ENCODE measurements at regions not wholly inside any gene's neighbourhood (a gene's known extent, or its start where the extent isn't known, plus 50 kb on each side); places are given as distances from the start of the nearest gene placed in this dataset.

DNA sequence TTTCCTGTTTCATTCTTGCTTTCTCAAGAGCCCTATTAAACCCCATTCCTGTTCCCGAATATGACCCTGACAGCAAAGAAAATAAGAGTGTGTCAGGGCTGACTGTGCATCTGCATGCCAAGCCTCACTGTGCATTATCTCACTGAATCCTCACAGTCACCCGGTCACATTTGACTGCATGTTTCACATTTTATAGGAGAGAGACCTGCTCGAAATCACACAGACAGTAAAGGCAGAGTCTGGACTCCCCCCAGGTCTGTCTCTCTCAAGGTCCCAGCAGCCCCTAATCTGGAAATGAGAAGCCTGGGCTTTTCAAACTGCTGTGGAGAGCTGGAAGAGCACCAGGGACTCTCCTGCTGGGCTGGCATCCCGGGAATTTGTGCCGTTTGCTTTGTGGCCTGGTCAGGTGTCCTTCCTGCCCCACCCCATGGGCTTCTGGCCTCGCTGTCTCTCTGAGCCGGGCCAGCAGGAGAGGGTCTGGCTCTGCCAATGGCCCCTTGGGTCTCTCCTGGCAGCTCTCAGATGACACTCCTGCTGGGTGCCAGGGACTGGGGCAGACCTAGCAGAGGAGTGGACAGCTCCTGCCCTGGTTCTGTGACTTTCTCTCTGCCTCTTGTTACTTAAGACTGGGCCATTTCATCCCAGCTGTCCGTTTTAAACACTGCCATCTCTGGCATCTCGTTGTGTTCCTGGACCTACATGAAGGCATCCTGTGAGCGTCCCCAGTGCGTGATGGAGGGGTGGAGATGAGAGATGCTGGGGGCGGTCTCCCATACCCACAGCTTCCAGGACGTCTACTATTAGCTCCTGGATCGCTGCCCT lies 173.6 kb downstream of the ARHGAP12 start:
- DNase-seq: no peak

DNA sequence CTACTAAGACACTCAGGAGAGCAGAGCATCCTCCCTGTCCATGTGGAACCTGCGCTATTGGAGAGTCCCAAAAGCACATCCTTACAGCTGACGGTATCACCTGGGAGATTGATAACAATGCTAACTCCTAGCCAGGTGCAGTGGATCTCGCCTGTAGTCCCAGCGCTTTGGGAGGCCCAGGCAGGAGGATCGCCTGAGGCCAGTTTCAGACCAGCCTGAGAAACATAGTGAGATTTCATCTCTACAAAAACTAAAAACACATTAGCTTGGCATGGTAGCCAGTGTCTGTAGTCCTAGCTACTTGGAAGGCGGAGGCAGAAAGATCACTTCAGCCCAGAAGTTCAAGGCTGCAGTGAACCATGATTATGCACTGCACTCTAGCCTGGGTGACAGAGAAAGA lies 174.9 kb downstream of the ARHGAP12 start:
- no peak for DNase-seq

GRCh38 chr10:31752170-31752569 lies 176.5 kb downstream of the ARHGAP12 start:
- no peak for DNase-seq

DNA sequence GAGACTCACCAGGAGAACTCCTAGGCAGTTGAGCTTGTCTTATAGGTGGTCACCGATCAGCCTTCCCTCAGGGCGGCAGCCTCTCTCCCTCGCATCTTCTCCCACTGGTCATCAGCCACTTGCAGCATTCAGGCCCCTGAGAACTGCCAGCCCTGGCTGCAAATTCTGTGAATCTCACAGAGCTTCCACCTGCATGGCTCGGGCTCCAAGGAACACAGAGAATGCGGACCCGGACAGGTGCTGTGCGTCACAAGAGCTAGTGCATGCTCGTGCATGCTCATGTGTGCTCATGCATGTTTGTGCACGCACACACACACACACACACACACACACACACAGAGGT lies 176.9 kb downstream of the ARHGAP12 start:
- DNase-seq: no peak

- DNase-seq: peak; percentile 28
Observed at GRCh38 chr10:31751051-31751737, 177.4 kb downstream of the ARHGAP12 start.

DNA sequence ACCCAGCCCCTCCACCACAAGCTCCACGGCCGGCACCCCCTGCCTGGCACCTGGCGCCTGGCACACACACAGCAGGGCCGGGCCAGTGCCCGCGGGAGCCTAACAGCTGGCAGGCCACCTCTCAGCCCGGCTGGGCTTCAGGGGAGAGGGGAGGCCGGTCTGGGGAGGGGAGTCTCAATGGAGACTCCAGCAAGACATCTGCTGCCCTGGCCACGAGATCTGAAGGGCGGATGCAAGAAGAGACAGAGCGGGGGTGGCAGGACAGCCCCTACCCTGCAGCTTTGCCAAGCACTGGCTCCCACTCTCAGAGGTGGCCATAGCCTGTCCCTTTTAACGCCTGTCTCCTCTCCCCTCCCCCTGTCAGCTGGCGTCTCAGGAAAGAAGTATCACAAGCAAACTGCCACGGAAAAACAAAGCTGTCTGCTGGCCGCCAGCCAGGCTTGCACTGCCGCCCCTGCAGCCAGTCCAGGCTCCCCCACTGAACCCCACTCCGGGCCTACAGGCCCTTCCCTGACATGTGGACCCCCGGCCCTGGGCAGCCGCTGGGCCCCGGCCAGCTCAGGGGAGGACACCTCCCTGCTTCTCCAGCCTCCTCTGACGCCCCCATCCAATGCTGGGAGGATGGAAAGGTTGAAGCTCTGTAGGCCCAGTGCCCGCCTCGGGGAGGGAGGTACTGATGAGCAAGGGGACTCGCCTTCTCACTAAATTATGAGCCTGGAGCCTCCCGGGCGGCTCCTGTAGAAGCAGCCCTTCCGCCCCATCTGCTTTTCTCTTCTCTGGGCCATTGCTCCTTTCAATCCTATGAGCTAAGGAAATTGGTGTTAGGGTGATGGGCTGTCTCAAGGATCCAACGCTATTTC lies 178.4 kb downstream of the ARHGAP12 start:
- DNase-seq: no peak

- no peak for DNase-seq
Observed at GRCh38 chr10:31749301-31749700, 179.3 kb downstream of the ARHGAP12 start.

GRCh38 chr10:31745612-31746376 lies 182.8 kb downstream of the ARHGAP12 start:
- no peak for DNase-seq

DNA sequence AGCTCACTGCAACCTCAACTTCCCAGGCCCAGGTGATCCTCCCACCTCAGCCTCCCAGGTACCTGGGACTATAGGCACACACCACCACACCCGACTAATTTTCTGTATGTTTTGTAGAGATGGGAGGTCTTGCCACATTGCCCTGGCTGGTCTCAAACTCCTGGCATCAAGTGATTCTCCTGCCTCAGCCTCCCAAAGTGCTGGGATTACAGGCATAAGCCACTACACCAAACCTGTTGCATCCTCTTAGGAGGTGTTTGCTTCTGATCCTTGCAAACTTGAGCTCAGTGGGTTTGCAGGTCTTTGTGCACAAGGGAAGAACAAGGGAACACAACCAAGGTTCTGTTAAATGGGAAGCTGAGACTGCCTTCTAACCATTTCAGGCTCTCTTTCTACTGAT lies 184.6 kb downstream of the ARHGAP12 start:
- no peak for DNase-seq

- DNase-seq: no peak
Observed at GRCh38 chr10:31742255-31742654, 186.4 kb downstream of the ARHGAP12 start.

- no peak for DNase-seq
Observed at GRCh38 chr10:31741473-31741872, 187.2 kb downstream of the ARHGAP12 start.

DNA sequence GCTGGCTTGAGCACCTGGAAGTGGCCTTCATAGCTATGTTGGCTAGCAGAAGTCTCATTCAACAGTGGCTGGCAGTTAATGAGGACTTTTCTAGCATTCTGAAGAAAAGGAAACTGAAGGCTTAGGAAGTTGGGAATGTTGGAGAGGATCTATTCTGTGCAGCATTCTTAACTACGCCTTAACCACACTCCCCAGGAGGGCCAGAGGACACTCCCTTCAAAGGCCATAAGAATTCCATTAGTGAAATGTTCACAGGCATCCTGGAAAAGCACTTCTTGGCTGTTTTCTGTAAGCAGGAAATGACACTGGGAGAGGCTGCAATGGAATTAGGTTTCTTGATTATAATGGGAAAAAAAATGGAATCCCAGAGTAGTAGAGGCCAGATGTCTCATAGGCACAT lies 188.9 kb downstream of the ARHGAP12 start:
- DNase-seq: no peak

DNA sequence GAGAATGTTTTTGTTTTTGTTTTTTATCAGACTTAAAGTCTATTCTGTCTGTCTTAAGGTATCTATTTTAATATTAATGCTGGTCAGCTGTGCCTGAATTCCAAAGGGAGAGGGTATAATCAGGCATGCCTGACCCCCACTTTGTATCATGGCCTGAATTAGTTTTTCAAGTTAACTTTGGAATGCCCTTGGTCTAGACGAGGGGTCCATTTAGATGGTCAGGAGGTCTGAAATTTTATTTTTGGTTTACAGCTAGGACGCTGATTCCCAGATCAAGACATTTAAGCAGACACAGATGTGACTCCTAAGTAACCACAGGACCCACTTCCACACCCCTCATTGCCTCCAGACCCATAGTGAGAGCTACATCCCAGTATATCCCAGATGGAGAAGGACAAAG lies 189.5 kb downstream of the ARHGAP12 start:
- no peak for DNase-seq

- DNase-seq: no peak
Observed at GRCh38 chr10:31731711-31732110, 196.9 kb downstream of the ARHGAP12 start.

- no peak for DNase-seq
Observed at GRCh38 chr10:31730776-31731175, 197.9 kb downstream of the ARHGAP12 start.

- DNase-seq: no peak
Observed at GRCh38 chr10:31728698-31729224, 199.9 kb downstream of the ARHGAP12 start.

DNA sequence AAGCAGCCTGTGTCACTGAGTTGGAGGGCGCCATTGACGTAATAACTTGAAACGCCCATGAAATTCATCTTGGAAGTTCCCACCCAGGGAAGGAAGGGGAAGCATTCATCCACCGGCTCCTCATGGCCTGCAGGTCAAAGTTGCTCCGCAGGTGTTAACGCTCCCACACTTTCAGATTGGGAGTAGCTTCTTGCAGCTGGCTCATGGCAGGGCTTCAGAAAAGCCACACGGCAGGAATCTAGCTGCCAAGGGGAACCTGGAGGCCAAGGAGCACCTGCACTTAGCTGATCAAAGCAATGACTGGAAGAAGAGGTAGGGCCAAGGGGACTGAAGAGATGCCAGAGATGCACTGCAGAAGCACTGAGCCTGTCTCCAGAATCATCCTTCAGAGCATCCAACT lies 203.2 kb downstream of the ARHGAP12 start:
- DNase-seq: no peak

GRCh38 chr10:31724296-31724695 lies 204.3 kb downstream of the ARHGAP12 start:
- no peak for DNase-seq

- DNase-seq: no peak
Observed at GRCh38 chr10:31723106-31723750, 205.4 kb downstream of the ARHGAP12 start.

GRCh38 chr10:31721096-31721495 lies 207.5 kb downstream of the ARHGAP12 start:
- no peak for DNase-seq

- no peak for DNase-seq
Observed at GRCh38 chr10:31720546-31720945, 208.1 kb downstream of the ARHGAP12 start.

GRCh38 chr10:31709476-31709875 lies 219.2 kb downstream of the ARHGAP12 start:
- no peak for DNase-seq
